Left colon (tissue), 2 donors: ENCODE measurements at regions not wholly inside any gene's neighbourhood (a gene's known extent, or its start where the extent isn't known, plus 50 kb on each side); places are given as distances from the start of the nearest gene placed in this dataset.
"Not testable (repeated sequence)": the region's sequence is repeated elsewhere in the genome, so short reads cannot be mapped to it uniquely, and the experiment has no call there.

ENCODE experiments used
- ATAC-seq: fragments of 200-7000 bp; cut with Tn5 transposase; one replicate; pipeline ENCODE4 v1.9.1; 2020; ENCODE audit warnings: mild to moderate bottlenecking, moderate library complexity
- DNase-seq, 2 donors: peaks; one replicate each; pipeline ENCODE4 v3.0.0-alpha.2; 2020
- intact Hi-C, 2 donors: fragments of 100-400 bp; cut with DNase I in 1 of 2; cut with micrococcal nuclease in 1 of 2; formaldehyde crosslinking; loops; one replicate each; pipeline versions ENCODE4 v1.11.2 to v1.14.0; 2022; cut with DNase I, micrococcal nuclease
- donor health status: DM: no; HTN: no; CAD: no.
- donor health status: DM: yes; HTN: yes; CAD: no.

DNA sequence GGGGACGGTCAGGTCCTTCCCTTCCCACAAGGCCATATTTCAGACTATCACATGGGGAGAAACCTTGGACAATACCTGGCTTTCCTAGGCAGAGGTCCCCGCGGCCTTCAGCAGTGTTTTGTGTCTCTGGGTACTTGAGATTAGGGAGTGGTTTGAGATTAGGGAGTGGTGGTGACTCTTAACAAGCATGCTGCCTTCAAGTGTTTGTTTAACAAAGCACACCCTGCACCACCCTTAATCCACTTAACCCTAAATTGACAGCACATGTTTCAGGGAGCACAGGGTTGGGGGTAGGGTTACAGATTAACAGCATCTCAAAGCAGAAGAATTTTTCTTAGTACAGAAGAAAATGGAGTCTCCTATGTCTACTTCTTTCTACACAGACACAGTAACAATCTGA lies 1152.2 kb upstream of the SLC39A10 start:
- intact Hi-C loops, ATAC-seq, DNase-seq: not testable (repeated sequence)

DNA sequence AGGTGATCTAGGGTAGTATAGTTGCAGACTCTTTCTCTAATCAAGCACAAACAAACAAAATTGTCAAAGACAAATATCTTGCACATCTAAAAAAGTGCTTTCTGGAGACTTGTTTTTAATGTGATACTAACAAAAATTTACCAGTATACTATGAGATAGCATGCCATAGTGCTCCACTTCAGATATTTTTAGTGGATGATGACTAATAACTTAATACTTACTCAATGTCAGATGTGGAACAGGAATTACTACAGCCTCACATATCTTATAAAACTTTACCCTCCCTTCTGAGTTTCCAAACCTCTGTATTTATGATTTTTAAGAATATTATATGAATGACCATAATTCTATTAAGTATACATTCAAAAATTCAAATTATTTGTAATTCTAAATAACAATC lies 1162.0 kb upstream of the SLC39A10 start:
- intact Hi-C loops = no loop called here
- no peak for ATAC-seq
- no peak for DNase-seq

- intact Hi-C loops = no loop called here
- ATAC-seq (no peak), DNase-seq (no peak)
Observed at GRCh38 chr2:194494401-194494800, 1162.6 kb upstream of the SLC39A10 start.

DNA sequence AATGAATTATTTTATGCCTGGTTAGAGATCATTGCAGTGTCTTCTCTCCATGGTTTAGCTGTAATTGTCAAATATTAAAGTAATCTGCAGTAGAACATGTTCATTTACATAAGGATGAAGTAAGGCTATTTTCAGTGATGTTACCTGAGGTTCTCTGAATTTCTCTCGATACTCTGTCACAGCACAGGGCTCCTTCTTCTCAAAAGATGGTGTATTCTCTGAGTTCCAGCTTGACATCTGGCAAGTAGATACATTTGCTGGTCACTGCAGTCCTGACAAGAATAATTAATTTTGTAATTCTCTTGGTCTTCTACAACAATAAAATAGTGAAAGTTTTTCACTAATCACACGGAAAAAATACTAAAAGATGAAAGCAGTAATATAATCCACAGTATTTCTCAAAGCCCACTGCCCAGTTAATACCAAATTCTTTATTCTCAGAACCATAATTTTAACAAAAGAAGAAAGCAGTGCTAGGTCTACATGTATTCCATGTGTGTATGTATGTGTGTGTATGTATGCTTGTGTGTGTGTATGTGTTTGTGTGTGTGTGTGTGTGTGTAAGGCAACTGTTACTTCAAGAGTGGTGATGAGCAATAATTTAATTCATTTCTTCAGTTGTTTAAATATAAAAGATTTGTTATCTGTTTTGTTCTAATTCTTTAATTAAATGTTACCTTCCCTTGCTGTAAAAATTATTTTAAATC lies 1165.5 kb upstream of the SLC39A10 start:
- ATAC-seq (no peak), DNase-seq (no peak)
- intact Hi-C loops = no loop called here

GRCh38 chr2:194486326-194486725 lies 1170.7 kb upstream of the SLC39A10 start:
- no peak for ATAC-seq

DNA sequence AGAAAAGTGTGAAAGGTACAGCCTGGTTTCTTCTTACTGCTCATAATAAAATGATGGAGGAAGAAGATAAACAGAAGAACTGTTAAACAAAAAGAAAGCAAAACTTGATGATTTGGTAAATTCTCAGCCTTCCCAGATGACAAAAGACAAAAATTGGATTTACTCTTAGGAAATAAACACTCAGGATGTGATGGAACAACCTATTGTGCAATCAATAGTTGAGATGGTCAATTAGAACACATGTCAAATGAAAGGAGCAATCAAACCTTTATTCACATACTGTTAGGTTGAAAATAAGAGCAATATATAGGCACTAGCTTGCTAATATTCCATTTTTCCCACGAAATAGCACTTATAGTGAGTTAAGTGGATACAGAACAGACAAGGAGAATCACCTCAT lies 1174.0 kb upstream of the SLC39A10 start:
- intact Hi-C loops = no loop called here
- DNase-seq = no peak
- ATAC-seq = no peak

More at GRCh38 chr2:194486326-194486725, 1170.7 kb upstream of the SLC39A10 start:
- intact Hi-C loops = no loop called here
- DNase-seq = no peak

DNA sequence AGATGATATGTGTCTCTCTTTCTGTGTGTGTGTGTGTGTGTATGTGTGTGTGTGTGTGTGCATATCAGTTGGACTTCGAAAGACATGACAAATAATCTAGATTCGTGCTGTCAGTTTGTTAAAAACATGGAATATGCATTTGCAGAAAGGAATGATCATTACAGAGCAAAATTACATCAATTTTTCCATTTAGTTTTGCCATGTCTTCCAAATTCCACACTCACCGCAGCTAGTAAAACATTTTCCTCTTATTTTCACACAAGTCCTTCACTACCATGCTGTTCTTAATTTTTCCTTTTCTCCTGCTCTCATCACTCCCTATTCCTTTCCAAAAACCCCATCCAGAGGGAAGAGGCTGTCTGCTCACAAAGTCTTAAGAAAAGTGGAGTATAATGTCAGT lies 1191.4 kb upstream of the SLC39A10 start:
- ATAC-seq (no peak), DNase-seq (no peak)
- intact Hi-C loops = no loop called here

DNA sequence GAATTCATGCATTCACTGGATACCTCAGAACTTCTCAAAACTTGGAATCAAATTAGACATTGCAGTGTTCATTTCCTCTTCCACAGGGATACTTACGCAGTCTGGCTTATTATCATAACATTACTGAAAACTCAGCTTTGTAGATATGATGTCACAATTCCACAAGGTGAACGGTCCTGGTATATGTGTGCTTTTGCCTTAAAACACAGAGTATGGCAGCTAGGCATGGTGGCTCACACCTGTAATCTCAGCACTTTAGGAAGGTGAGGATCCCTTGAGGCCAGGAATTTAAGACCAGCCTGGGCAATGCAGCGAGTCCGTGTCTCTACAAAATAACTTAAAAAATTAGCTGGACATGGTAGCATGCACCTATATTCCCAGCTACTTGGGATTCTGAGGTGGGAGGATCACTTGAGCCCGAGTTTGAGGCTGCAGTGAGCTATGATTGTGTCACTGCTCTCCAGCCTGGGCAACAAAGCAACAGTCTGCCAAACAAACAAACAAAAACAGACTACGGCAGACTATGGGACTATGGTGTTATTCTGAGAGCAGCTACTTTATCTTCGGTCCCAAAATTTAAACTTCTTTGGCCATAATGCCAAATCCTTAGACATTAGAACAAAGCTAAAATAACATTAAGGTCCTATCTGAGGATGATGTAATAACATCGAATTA lies 1191.9 kb upstream of the SLC39A10 start:
- DNase-seq (no peak), ATAC-seq (no peak)
- intact Hi-C loops = no loop called here

DNA sequence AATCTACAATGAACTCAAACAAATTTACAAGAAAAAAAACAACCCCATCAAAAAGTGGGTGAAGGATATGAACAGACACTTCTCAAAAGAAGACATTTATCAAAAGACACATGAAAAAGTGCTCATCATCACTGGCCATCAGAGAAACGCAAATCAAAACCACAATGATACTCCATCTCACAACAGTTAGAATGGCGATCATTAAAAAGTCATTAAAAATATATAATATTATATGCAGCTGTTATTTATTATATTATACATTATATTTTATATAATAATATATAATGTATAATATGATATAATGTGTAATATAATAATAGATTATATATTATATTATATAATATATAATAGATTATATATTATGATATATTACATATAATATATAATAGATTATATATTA lies 1194.1 kb upstream of the SLC39A10 start:
- intact Hi-C loops, DNase-seq, ATAC-seq: not testable (repeated sequence)

DNA sequence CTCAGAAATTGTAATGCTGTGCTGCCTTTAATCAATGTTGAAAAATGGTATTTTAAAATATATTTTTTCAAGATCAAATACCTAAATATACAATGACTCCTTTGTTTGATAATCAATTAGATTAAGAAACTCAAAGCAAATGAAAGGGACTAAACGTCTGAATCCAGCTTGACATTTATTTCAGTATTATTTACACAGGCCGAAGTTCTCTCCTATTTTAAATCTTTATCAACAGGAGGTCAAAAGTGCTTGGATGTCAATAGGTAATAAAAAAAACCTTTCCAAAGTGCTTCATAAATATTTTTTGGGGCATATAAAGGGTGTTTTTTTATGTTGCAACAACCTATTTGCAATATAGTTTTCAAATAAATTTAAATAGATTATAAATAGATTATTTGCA lies 1201.7 kb upstream of the SLC39A10 start:
- ATAC-seq (no peak), DNase-seq (no peak)
- intact Hi-C loops = no loop called here

DNA sequence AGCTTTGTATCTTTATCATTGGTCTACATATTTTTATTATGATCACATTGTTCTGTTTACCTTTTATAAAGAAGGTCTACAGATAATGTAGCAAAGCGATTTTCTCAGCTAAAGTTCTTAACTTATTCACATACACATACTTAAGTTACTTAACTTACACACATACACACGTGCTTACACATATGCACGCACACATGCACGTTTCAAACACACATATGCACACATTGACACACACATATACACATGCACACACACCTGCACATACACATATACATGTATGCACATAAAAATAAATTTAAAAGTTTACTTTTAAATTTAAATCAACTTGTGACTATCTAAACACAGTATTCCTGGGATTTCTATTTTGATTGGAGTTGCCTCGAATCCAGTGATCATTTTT lies 1204.5 kb upstream of the SLC39A10 start:
- no peak for DNase-seq
- no peak for ATAC-seq
- intact Hi-C loops = no loop called here

DNA sequence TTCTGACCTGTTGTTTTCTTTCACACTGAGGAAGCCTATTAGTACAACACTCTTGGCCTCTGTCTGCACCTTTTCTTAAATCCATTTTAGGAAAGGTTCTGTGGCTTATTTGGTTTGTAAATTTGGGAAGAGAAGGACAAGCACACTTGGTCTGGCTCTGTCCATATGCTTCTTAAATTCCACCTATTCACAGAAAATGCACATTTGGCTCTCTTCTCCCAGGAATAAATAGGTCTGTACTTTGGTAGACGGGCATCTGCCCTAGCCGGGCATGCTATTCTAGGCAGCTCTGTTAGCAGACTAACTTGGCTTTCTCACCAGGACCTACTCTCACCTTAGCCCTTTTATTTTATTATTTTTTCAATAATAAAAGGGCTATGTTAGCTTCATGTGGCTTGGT lies 1211.8 kb upstream of the SLC39A10 start:
- DNase-seq (no peak), ATAC-seq (no peak)
- intact Hi-C loops = no loop called here

GRCh38 chr2:194443926-194444325 lies 1213.1 kb upstream of the SLC39A10 start:
- intact Hi-C loops = no loop called here
- DNase-seq (no peak), ATAC-seq (no peak)

- ATAC-seq = no peak
- DNase-seq = no peak
- intact Hi-C loops = no loop called here
Observed at GRCh38 chr2:194424683-194425209, 1232.3 kb upstream of the SLC39A10 start.

GRCh38 chr2:194411221-194411620 lies 1245.8 kb upstream of the SLC39A10 start:
- DNase-seq = no peak
- ATAC-seq = no peak
- intact Hi-C loops = no loop called here

- DNase-seq (no peak), ATAC-seq (no peak)
- intact Hi-C loops = no loop called here
Observed at GRCh38 chr2:194395818-194396217, 1261.2 kb upstream of the SLC39A10 start.

DNA sequence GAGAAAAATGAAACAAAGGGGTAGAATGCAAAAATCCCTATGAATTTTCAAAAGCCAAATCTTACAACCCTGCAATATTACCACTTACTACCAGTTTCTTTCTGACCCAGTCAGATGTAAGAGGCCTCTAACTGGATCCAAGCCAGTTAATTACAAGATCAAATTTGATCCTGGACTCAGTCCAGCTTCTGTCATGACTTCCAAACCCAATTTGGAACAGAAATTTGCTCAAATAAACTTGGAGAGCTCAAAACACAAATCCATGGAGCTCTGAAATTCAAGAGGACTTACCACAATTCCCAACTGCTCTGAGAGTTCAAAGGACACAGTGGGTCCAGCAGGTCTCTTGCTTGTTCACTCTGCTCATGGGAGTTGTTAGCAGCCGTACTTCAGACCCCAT lies 1271.7 kb upstream of the SLC39A10 start:
- ATAC-seq (no peak), DNase-seq (no peak)
- intact Hi-C loops = no loop called here

GRCh38 chr2:194383401-194383800 lies 1273.6 kb upstream of the SLC39A10 start:
- intact Hi-C loops = no loop called here
- DNase-seq (no peak), ATAC-seq (no peak)

GRCh38 chr2:194382221-194382620 lies 1274.8 kb upstream of the SLC39A10 start:
- no peak for ATAC-seq
- intact Hi-C loops = no loop called here
- DNase-seq = no peak

DNA sequence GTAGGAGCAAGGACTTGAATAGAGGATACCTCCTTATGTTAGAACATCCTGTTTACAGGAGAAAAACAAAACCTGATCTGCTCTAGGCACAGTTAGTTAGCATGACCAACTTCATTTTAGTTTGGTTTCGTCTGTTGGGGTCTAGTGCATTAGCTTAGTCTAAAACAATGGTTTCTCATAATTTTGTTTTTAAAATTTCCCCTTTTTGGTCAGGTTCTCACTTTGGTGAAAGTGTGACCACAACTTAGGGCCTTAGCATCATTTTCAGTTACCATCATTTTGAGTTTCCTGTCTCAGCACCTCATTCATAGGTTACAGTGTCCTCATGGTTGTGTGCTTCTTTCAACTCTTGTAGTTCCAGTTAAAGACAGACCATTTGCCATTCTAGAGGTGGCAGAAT lies 1277.0 kb upstream of the SLC39A10 start:
- no peak for ATAC-seq
- intact Hi-C loops = no loop called here
- DNase-seq = no peak

DNA sequence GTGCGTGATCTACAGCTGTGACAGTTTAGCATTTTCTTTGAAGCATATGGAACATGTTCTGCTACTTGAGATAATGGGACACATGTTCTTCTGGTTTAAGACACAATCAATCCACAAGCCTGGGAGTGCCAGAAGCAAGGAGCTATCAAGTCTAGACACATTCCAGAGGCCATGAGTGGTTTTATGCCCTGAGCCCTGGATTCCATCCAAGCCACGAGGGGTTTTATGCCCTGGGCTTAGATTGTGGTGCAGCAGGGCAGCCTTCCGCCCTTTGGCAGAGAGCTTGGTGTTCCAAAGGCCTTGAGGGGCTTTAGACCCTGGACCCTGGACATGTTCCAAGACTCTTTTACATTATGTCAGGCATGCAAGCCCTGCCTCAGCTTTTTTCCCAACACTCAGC lies 1289.6 kb upstream of the SLC39A10 start:
- DNase-seq, ATAC-seq, intact Hi-C loops: not testable (repeated sequence)
